AG04450 (cell line): ENCODE measurements at regions not wholly inside any gene's neighbourhood (a gene's known extent, or its start where the extent isn't known, plus 50 kb on each side); places are given as distances from the start of the nearest gene placed in this dataset.

ENCODE experiments used
- CTCF ChIA-PET: fragments of 300-600, 350-600 bp; formaldehyde crosslinking; extraction: SDS; loops from one replicate; lab custom pipeline; 2022; ENCODE audit warnings: antibody characterized with exemption, inconsistent platforms; lab: Charles Lee
- POLR2A ChIA-PET: fragments of 350-600 bp; formaldehyde crosslinking; extraction: SDS; loops from one replicate; lab custom pipeline; 2021; ENCODE audit warnings: antibody characterized with exemption, inconsistent platforms; lab: Yijun Ruan, JAX
- DNase-seq: peaks from one replicate; pipeline ENCODE4 v3.0.0-alpha.2; 2011; ENCODE audit warnings: low read depth, low spot score
- H3K27ac ChIP-seq: one replicate; pipeline ENCODE4 v1.5.1; 2012; ENCODE audit warnings: low read depth, low read length, control low read depth
- H3K27me3 ChIP-seq: one replicate; pipeline ENCODE4 v1.6.0; 2012; ENCODE audit warnings: low read length; ENCODE audit not compliant: control insufficient read depth, insufficient read depth
- H3K4me3 ChIP-seq: 2 replicates; pipeline ENCODE4 v1.5.1; 2011; ENCODE audit warnings: mild to moderate bottlenecking, low read depth, low read length, control low read depth
- H3K9me3 ChIP-seq: 2 replicates; pipeline ENCODE4 v1.5.1; 2012; ENCODE audit warnings: low read length; ENCODE audit not compliant: control insufficient read depth, insufficient read depth
- CTCF ChIP-seq: IDR thresholded peaks from 2 replicates; pipeline ENCODE4 v1.5.1; 2011; ENCODE audit warnings: low read depth, low read length, control low read depth, inconsistent platforms

DNA sequence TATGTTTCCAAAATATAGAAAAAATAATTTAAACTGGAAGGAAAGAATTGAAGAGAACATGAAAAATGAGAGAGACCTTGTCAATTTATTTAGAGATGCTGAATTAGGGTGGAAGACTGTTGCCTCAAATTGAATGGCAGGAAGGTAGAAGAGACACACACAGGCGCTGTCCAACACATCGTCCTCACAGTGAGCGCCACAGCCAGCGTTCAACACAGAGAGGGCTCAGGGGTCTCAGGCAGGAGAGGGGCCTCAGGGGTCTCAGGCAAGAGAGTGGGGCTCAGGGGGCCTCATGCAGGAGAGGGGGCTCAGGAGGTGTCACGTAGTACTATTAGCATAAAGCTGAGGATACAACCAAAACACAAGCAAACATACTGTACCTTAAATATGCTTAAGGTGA lies 65.7 kb downstream of the TMEM18 start:
- ChIA-PET POLR2A (no interaction called here), CTCF (no interaction called here)
- Histone ChIP-seq H3K27ac (no peak overlapping the region), H3K4me3 (no peak overlapping the region), H3K27me3 (no peaks in the 10 kb centered on the region), H3K9me3 (peaks cover 35% of the 10 kb centered on the region)
- no peak for DNase-seq
- TF ChIP-seq CTCF: no peak

DNA sequence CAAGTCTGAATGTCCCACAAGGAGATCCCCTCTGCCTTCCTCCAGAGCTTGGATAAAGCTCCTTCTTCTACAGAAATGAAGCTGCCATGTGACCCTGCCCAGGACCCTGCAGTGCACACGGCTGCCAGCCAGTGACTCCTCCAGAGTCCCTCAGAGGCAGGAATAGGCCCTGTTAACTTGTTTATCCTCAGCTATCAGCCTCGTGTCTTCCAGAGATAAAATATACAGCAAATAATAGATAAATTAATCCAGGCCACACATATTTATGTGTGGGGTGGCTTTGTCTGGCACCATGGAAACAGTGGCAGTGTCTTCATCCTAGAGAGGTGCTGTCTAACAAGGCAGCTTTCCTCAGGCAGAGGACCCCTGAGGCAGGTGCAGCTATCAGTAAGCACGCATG lies 66.7 kb downstream of the TMEM18 start:
- CTCF ChIA-PET: no interaction called here
- POLR2A ChIA-PET: no interaction called here
- no peak for TF ChIP-seq CTCF
- no peak for DNase-seq
- H3K4me3 ChIP-seq: no peak overlapping the region
- peaks cover 43% of the 10 kb centered on the region for H3K9me3 ChIP-seq
- no peaks in the 10 kb centered on the region for H3K27me3 ChIP-seq
- H3K27ac ChIP-seq: no peak overlapping the region

DNA sequence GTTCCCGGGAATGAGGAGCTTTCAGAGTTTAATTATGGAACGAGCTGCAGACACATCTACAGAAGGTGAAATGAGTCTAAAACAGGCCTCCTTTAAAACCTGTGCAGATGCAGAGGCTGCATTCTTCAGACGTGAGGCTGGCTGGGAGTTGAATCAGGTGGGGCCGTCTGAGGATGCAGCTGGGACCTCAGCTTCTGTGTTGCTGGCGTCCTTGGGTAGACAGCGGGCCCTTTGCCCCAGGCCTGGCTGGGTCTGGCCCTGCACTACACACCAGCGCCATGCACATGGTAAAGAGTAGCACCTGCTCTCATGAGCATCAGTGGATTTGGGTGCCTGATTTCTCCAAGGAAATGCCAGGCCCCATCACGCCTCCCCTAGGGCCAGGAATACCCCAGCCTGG lies 67.3 kb downstream of the TMEM18 start:
- TF ChIP-seq CTCF: no peak
- POLR2A ChIA-PET: no interaction called here
- CTCF ChIA-PET: no interaction called here
- Histone ChIP-seq H3K9me3 (peaks cover 49% of the 10 kb centered on the region), H3K4me3 (no peak overlapping the region), H3K27ac (no peak overlapping the region), H3K27me3 (no peaks in the 10 kb centered on the region)
- DNase-seq: no peak

- H3K4me3 ChIP-seq: no peak overlapping the region
- H3K27me3 ChIP-seq: no peaks in the 10 kb centered on the region
- no peak for DNase-seq
- ChIA-PET POLR2A (no interaction called here), CTCF (no interaction called here)
- no peak overlapping the region for H3K27ac ChIP-seq
- H3K9me3 ChIP-seq: peaks cover 53% of the 10 kb centered on the region
- TF ChIP-seq CTCF: no peak
Observed at GRCh38 chr2:609449-609848, 67.8 kb downstream of the TMEM18 start.

DNA sequence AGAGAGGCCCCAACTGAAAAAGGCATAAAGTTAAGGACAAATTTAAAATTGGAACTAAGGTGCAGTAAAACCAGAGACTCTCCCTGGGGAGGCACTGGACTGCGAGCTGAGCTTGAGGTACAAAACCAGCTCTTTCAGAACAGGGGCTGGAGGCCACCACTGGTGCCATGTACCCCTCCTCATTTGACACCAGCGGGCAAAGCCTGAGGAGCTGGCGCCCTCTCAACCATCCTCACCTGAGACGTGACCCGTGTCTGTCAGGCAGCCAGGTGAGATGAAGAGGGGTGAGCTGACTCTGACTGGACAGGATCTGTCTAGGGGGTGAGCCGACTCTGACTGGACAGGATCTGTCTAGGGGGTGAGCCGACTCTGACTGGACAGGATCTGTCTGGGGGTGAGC lies 68.5 kb downstream of the TMEM18 start:
- ChIA-PET CTCF (no interaction called here), POLR2A (no interaction called here)
- no peak for DNase-seq
- no peak for TF ChIP-seq CTCF
- H3K4me3 ChIP-seq: no peak overlapping the region
- H3K9me3 ChIP-seq: peaks cover 58% of the 10 kb centered on the region
- H3K27me3 ChIP-seq: no peaks in the 10 kb centered on the region
- no peak overlapping the region for H3K27ac ChIP-seq
